GM10266 (cell line): ENCODE measurements at regions not wholly inside any gene's neighbourhood (a gene's known extent, or its start where the extent isn't known, plus 50 kb on each side); places are given as distances from the start of the nearest gene placed in this dataset.

Source experiments
- DNase-seq: peaks from one replicate; pipeline ENCODE4 v3.0.0; 2012; ENCODE audit errors: extremely low spot score
- CTCF ChIP-seq: IDR thresholded peaks from 2 replicates; pipeline ENCODE4 v1.5.1; 2012; ENCODE audit warnings: mild to moderate bottlenecking, low read depth; ENCODE audit not compliant: control insufficient read depth, insufficient read depth; ENCODE audit errors: missing control alignments

DNA sequence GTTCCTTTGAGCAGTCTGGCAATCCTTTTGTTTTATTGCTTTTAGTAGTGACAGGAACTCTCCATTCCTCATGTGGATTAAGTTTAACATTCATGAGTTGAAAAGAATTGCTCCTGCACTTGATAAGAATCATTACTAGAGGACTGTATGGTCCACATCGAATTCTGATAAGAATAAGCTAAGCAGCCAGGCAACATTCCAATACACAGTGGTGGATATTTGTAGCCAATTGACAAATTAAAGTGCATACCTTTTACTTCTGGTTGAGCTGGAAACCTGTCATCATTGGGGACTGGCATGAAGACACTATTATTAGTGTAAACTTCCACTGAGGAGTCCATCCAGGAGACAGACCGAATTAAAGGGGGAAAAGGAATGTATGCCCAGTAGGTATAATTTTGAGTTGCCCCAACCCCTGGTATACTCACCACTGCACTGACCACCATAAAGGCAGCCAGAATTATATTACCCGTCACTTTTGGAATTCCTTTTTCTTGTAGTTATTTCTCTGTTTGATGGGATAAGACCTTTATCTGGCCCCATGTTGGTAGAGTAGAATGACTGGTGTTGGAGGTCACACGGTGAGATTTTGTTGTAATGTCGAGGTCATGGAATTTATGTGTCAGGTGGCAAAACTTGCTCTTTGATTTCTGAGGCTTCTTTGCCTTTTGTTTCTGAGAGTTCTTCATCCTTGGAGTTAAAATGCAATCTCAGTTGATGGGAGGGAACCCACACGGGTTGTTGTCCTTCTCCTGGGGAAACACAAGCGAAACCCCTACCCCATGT, 72.1 kb upstream of the ARL4D start:
- no peak for DNase-seq
- no peak for TF ChIP-seq CTCF

DNA sequence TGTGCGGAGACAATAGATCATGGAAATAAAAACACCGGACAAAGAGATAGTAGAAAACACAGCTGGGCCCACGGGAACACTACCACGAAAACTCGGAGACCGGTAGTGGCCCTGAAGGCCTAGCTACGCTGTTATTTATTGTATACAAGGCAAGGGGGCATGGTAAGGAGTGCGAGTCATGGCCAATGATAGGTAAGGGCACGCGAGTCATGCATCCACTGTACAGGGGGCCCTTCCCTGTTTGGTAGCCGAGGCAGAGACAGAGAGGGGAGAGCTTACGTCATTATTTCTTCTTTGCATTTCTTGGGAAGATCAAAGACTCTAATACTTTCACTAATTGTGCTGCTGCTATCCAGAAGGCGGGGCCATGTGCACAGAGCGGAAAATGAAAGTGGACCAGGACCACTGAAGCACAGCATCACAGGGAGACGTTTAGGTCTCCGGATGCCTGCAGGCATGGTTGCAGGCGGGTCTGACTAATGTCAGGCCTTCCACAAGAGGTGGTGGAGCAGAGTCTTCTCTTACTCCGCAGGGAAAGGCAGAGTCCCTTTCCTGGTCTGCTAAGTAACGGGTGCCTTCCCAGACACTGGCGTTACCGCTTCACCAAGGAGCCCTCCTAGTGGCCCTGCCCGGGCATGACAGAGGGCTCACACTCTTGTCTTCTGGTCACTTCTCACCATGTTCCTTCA, 74.4 kb upstream of the ARL4D start:
- no peak for DNase-seq
- TF ChIP-seq CTCF: no peak

GRCh38 chr17:43319293-43320124, 79.3 kb upstream of the ARL4D start:
- TF ChIP-seq CTCF: no peak
- no peak for DNase-seq

- no peak for TF ChIP-seq CTCF
- no peak for DNase-seq
These were observed 82.2 kb upstream of the ARL4D start for GRCh38 chr17:43316522-43317142.

- no peak for TF ChIP-seq CTCF
- no peak for DNase-seq
These were observed 82.2 kb upstream of the RNU2-1 start for GRCh38 chr17:43315858-43316521.

DNA sequence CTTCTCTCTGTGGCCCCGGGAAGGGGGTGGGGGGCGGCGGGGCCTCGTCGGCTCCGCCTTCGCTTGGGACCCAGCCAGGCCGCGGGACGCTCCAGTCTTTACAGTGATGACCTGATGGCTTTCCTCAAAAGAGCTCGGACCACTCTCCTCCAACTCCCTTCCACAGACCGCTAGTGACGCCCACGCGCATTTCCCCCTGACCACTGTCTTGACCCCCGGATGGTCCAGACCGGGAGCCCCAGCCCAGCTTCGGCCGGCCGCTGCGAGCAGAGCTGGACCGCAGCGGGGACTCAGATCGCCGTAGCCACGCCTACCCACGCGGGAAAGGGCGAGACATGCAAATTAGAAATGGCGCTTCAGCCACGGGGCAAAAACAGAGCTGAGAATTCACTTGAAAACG, 81.6 kb upstream of the RNU2-1 start:
- no peak for DNase-seq
- TF ChIP-seq CTCF: no peak
